H1 (cell line): ENCODE measurements at regions not wholly inside any gene's neighbourhood (a gene's known extent, or its start where the extent isn't known, plus 50 kb on each side); places are given as distances from the start of the nearest gene placed in this dataset.

ENCODE experiments used
- CHD1 ChIP-seq: IDR thresholded peaks from 2 replicates; pipeline ENCODE4 v1.6.1; 2012; ENCODE audit warnings: low read depth, low read length, improper control_type of control experiment
- KDM4A ChIP-seq: IDR thresholded peaks from one replicate; pipeline ENCODE4 v1.7.1; 2012; ENCODE audit warnings: low read depth, mild to moderate bottlenecking, moderate library complexity, low read length, inconsistent platforms; ENCODE audit not compliant: severe bottlenecking
- PHF8 ChIP-seq: fragments of 200-600 bp; sonication (generic); conservative IDR thresholded peaks from 2 replicates; pipeline ENCODE4 v1.7.1; 2012; ENCODE audit warnings: low read depth, mild to moderate bottlenecking, inconsistent platforms, low read length, moderate library complexity
- POLR2A ChIP-seq, 2 experiments: IDR thresholded peaks; 1 replicate in 1 of 2; 2 replicates in 1 of 2; pipeline ENCODE4 v1.6.1; 2011; ENCODE audit warnings: low read depth in 2 of 2, low read length in 2 of 2, mild to moderate bottlenecking in 2 of 2; ENCODE audit errors: control extremely low read depth in 1 of 2
- SP1 ChIP-seq: IDR thresholded peaks from 2 replicates; pipeline ENCODE4 v1.6.1; 2011; ENCODE audit warnings: low read depth, low read length
- SP4 ChIP-seq: IDR thresholded peaks from 2 replicates; pipeline ENCODE4 v1.6.1; 2012; ENCODE audit warnings: low read length, inconsistent platforms
- TCF12 ChIP-seq: IDR thresholded peaks from 2 replicates; pipeline ENCODE4 v1.6.1; 2011; ENCODE audit warnings: low read depth, mild to moderate bottlenecking, low read length
- ZNF274 ChIP-seq: IDR thresholded peaks from 2 replicates; pipeline ENCODE4 v1.7.0; 2012; ENCODE audit warnings: low read length, borderline replicate concordance; ENCODE audit errors: extremely low read depth

- no peak for TF ChIP-seq KDM4A
- no peak for TF ChIP-seq SP4
- TF ChIP-seq TCF12 = no peak
- no peak for TF ChIP-seq POLR2A (IDR thresholded peaks at IDR 0.05; ENCODE audit: control extremely low read depth in 1 of 2, low read depth in 2 of 2, low read length in 2 of 2)
- TF ChIP-seq SP1 = no peak
- TF ChIP-seq CHD1 = no peak
- TF ChIP-seq PHF8 = no peak
- TF ChIP-seq ZNF274 = no peak
Measured at GRCh38 chr3:69579306-69580041, 159.8 kb upstream of the MITF start (continued).
